ENCODE measurements at regions not wholly inside any gene's neighbourhood (a gene's known extent, or its start where the extent isn't known, plus 50 kb on each side); places are given as distances from the start of the nearest gene placed in this dataset.

DNA sequence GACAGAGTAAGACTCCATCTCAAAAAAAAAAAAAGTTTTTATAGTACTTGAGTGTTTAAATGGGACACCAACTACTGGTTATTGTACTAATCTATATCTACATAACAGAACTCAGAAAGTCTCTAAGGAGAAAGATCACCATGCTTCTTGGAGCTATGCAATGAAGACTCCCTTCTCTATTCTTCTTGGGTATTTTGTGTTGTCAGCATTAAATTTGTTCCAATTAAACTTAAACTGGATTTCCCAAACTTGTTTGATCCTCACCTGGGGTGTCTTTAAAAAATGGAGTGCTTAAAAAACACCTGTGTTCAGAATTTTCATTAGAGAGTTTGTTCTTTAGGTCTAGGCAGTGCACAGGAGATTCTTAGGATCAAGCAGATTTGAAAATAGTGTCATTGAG, 536.0 kb downstream of the GATA3 start:
- TF ChIP-seq GATA2 (IDR thresholded peaks at IDR 0.05; ENCODE audit: low read depth, low read length): no peak
- TF ChIP-seq GATA3 (IDR thresholded peaks at IDR 0.05; ENCODE audit: low read depth, low read length): no peak

Measured in SH-SY5Y (cell line).